GM21423 (cell line): ENCODE measurements at regions not wholly inside any gene's neighbourhood (a gene's known extent, or its start where the extent isn't known, plus 50 kb on each side); places are given as distances from the start of the nearest gene placed in this dataset.

ENCODE experiments used
- ATAC-seq: cut with Tn5 transposase; IDR thresholded peaks from one replicate; pipeline ENCODE4 v1.9.1; 2021; ENCODE audit warnings: mild to moderate bottlenecking, moderate library complexity; ENCODE audit not compliant: unreplicated experiment

GRCh38 chr6:167766986-167767714 is 59.6 kb upstream of the AFDN start:
- ATAC-seq: no peak

GRCh38 chr6:167767715-167768107 is 59.0 kb upstream of the AFDN start:
- no peak for ATAC-seq

GRCh38 chr6:167768471-167769215 is 58.1 kb upstream of the AFDN start:
- ATAC-seq: no peak

GRCh38 chr6:167769408-167770190 is 57.1 kb upstream of the AFDN start:
- no peak for ATAC-seq

GRCh38 chr6:167770291-167770955 is 56.3 kb upstream of the AFDN start:
- no peak for ATAC-seq

GRCh38 chr6:167774881-167775280 is 51.8 kb upstream of the AFDN start:
- ATAC-seq: no peak

- no peak for ATAC-seq
Observed at GRCh38 chr6:167776906-167777627, 49.6 kb upstream of the AFDN start.
